Spleen (tissue), 7 donors: ENCODE measurements at regions not wholly inside any gene's neighbourhood (a gene's known extent, or its start where the extent isn't known, plus 50 kb on each side); places are given as distances from the start of the nearest gene placed in this dataset.

Source experiments
- CTCF ChIP-seq, 11 experiments: fragments of 200-600 bp in 7 of 11; fragments of 450-650 bp in 4 of 11; sonication (generic) in 4 of 11; IDR thresholded peaks in 8 of 11; conservative IDR thresholded peaks in 3 of 11; 1 replicate in 7 of 11; 2 replicates in 4 of 11; pipeline versions ENCODE4 v1.4.0 to v1.8.0; 2016 to 2021; ENCODE audit warnings: antibody characterized with exemption in 11 of 11, inconsistent platforms in 4 of 11, mild to moderate bottlenecking in 1 of 11
- POLR2A ChIP-seq, 3 donors: fragments of 450-650 bp; IDR thresholded peaks; one replicate each; pipeline ENCODE4 v1.5.1; 2017; ENCODE audit warnings: antibody characterized with exemption in 3 of 3, mild to moderate bottlenecking in 1 of 3
- POLR2AphosphoS5 ChIP-seq, 3 donors: sonication (generic); formaldehyde crosslinking; IDR thresholded peaks; one replicate each; pipeline ENCODE4 v1.5.1; 2017; ENCODE audit warnings: antibody characterized with exemption in 3 of 3
- donor health status: DM: no; HTN: no; CAD: no; lungs with moderate emphysema.
- donor health status: DM: no; HTN: no; CAD: no.
- donor health status: DM: no; HTN: no; CAD: no.

GRCh38 chr11:128284634-128285033 is 302.7 kb downstream of the ETS1 start:
- TF ChIP-seq CTCF (IDR thresholded peaks at IDR 0.05 in 8 of 11, conservative IDR thresholded peaks at IDR 0.05 in 3 of 11) (no peak), POLR2A (IDR thresholded peaks at IDR 0.05) (no peak), POLR2AphosphoS5 (IDR thresholded peaks at IDR 0.05) (no peak)
